HG02642 (cell line): ENCODE measurements at regions not wholly inside any gene's neighbourhood (a gene's known extent, or its start where the extent isn't known, plus 50 kb on each side); places are given as distances from the start of the nearest gene placed in this dataset.
"Not testable (repeated sequence)": the region's sequence is repeated elsewhere in the genome, so short reads cannot be mapped to it uniquely, and the experiment has no call there.

Source experiments
- ATAC-seq: cut with Tn5 transposase; IDR thresholded peaks from one replicate; pipeline ENCODE4 v1.9.1; 2021; ENCODE audit warnings: mild to moderate bottlenecking; ENCODE audit not compliant: unreplicated experiment, poor library complexity

DNA sequence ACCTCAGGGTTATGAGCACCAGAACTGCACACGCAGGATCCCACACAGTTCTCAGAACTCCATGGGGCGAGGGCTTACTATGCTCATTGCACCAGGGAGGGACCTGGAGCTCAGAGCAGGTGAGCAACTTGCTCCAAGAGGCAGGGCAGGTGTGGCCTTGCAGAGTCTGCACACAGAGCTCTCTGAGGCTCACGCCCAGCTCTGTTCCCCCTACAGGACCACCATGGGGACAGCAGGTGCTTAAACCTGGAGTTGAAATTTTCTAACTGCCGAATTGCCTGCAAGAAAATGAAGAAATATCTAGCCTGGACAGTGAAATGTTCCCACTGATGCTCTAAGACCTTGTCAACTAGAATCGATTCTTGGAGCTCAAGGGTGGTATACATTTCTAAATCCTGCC lies 49.9 kb upstream of the MSMB start:
- ATAC-seq = not testable (repeated sequence)

DNA sequence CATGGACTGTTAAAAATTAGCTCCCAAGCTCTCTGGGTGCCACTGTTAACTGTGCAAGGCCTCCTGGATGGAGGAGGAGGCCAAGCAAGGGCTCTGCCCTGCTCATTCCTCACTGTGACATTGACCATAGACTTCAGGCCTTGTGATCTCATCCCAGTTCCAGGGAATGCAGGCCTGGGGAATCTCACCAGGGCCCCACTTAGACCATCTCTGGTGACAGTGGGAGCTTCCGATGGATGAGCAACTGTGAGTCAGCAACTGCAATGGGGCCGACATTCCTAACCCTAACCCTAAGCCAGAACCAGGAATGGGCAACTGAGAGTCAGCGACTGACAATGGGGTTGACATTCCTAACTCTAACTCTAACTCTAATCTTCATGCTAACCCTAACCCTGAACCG lies 50.4 kb upstream of the MSMB start:
- no peak for ATAC-seq

DNA sequence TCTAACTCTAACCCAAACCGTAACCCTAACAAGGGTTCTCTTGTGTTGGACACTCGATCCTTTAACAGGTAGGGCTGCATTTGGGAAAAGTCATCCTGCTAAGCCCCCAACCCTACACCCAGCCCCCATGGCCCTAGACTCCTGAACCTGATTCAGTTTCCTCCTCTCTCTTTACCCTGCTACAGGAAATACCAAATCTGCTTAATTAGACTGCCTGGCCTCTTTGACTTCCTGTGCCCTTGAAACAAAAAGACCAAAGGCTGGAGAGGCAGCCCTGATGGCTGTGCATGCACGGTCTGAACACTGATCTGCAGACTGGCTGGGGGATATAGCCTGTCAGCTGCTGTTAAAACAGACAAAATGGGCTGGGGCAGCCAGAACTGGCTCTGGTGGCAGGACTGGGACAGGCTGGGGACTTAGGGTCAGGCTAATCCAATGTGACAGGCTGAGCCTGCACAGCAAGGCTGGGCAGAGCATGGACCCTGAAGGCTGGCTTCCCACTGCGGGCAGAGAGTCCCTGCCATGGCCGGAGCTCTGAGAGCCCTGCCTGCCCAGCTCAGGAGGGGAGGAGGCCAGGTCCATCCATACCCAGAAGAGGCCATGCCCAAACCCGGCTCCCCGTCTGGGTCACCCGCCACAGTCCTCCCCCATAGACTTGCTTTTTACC lies 51.0 kb upstream of the MSMB start:
- no peak for ATAC-seq

DNA sequence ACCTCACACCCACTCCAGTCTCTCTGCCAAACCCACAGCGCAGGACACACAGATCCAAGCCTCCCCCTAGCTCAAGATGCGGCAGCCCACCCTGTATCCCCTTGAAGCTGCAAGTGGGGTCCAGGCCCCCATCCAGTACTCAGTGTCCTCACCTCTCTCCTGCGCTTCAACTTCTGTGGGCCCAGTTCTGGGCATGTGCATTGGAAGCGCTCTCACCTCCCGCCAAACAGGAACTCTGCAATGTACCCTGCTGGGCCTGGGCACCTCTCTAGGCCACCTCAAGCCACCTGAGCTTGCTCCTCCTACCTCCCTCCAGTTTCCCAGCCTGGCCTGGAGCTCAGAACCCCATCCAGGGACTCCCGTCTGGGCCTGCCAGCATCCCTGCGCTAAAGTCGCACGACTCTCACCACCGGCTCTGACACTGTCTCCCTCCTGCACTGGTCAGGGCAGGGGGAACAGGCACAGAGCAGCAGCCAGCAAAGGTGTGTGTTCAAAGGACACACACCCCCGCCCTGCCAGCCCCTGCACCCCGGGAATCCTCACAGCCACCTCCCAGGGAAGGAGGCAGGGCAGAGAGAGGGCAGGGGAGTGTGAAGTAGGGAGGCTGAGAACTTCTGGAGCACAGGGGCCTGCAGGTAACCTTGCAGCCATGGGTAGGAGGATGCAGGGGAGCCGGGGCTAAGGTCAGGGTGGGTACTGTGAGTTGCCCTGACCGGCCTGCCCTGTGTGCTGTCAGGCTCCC lies 51.7 kb upstream of the MSMB start:
- ATAC-seq = no peak

DNA sequence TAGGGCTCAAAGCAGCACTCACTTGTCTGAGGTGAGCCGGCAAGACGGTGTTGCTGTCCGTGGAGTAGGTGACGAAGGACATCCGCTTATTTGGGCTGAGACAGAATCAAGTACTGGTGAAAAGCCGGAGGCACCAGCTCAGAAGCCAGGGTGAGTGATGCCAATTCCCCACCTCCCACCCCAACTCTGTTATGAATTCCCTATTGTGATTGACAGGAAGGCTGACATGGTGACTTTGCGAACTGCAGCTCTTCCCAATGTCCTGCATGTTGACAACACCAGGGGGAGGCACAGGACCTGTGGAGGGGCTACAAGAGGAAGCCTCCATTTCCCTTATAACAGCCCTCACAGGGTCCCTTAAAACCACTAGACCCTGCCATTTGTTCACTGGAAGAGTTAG lies 52.3 kb upstream of the MSMB start:
- no peak for ATAC-seq

DNA sequence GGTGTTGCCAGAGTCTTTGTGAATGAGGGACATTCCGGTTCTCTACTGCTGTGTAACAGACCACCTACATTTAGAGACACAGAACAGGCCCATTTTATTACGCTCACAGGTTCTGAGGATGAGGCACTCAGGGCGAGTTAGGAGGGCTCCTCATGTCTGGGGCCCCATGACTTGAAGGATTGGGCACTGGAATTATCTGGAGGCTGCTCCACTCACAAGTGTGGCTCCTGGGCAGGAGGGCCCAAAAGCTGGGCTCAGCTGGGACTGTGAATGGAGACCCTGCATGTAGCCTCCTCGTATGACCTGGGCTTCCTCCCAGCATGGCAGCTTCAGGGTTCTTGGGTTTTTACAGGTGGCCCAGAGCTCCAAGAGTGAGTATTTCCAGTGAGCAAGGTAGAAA lies 52.9 kb upstream of the MSMB start:
- not testable (repeated sequence) for ATAC-seq

DNA sequence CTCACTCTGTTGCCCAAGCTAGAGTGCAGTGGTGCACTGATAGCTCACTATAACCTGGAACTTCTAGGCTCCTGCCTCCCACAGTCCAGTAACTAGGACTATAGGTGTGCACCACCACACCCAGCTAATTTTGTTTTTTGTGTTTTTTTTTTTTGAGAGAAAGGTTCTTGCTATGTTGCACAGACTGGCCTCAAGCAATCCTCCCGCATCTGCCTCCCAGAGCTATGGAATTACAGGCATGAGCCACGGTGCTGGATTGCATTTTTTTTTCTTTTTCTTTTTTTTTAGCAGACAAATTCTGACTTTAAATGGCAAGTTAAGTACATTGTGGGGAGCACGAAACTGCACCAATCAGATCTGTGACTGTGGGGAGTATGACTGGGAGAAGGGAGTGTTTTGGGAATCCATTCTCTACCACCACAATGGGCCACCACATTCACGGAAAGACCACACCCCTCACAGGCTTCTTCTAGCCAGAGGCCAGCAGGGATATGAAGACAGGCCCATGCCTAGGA lies 58.1 kb upstream of the MSMB start:
- no peak for ATAC-seq

DNA sequence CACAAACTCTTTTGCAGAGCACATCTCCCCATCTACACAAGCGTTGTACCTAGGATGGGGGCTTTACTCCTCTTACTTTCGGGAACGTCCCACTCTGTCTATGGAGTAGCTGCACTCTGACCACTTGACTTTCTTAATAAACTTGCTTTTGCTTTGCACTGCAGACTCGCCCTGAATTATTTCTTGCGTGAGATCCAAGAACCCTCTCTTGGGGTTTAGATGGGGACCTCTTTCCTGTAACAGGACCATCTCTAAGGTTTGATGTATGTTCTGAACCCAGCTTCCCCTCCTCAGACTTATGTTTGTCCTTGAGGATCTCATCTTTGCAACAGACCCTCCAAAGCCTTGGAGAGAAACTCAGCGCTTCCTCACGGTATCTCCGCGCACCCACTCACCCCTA lies 59.3 kb upstream of the MSMB start:
- ATAC-seq = not testable (repeated sequence)

DNA sequence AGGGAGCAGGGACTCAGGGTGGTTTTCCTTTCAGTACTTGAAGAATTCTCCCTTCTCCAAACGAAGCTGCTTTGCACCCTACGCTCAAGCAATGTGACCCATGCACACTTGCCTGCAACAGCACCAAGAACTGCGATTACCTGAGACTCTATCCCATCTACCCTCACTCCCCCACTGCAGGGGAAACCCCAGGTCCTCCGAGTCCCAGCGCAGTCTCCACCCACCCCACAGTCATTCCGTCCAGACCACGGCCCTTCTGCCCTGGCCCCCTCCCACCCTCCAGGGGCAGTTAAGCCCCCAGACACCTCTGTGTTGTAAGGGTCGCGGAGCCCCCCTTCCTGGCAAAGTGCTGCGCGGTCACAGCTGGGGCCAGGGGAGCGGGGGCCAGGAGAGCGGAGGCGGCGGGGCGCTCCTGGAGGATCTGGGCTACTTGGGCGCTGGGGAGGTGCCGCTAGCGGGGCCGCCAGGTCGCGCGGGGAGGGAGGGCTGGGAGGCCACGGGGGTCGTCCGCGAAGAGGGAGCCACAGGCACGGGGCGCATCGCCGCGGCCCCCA lies 59.9 kb upstream of the MSMB start:
- peak; percentile 29 for ATAC-seq

DNA sequence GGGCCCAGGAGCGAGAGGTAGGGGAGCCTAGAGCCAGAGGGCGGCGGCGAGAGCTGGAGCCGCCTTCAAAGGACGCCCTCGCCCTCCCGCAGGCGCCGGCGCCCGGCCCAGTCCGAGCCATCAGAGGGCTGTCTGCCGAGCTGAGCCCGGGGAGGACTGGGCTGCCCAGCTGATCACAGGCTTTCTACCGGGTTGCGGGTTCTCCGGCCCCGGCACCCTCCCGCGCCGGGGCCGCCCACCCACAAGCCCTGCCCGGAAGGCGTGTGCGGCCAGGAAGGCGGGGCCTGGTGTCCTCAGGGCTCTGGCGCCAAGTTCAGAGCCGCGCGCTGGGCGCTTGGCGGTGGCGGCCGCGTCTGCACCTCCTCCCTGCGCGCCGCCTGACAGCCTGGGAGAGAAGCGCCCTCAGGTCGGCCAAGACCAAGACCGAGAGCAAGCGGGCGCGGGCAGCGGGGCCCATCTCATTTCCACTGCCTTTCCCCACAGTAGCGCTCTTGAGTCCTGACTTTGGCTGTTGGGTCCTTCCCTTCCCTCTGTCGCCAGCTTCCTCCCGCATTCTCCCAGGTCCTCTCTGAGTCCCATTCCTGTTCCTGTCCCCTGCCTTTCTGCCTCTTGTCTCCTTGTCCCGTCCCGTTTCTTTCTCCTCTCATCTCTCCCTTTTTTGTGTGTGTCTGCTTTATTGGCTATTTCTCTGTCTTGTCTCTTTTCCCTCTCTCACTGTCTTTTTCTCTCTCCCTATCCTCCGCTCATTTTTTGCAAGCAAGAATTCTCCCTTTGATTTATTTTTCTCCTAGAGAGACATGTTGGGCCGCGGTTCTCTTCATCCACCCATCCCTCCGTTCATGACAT lies 60.6 kb upstream of the MSMB start:
- ATAC-seq = peak; percentile 91

DNA sequence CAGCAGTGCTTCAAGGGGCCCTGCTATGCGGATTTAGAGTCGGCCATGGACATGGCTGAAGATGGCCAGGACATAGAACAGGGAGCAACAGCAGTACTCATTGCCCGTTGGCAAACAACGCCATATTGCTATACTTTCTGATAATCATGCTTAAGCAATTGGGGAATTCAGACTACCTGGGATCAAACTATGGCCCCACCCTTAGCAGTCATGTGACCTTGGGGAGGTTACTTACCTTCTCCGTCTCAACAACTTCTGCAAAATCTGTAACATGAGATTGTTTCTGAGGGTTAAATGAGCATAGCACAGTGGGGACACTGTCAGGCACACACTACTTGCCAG lies 62.1 kb upstream of the MSMB start:
- ATAC-seq = not testable (repeated sequence)

DNA sequence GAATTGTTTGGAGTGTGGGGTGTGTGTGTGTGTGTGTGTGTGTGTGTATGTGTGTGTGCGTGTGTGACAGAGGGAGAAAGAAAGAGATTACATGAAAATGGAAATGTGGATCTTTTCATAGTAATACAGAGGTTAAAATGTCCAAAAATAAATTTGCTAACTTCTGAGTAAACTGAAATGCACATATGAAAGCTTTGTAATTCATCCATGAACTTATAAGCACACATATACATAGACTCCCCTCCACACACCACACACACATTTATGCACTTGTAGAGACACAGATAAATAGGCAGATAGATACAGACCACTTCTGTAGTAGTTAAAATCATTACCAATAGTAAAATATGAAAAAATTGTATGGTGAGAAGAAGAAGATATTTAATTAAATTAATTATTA lies 108.2 kb upstream of the MSMB start:
- not testable (repeated sequence) for ATAC-seq

DNA sequence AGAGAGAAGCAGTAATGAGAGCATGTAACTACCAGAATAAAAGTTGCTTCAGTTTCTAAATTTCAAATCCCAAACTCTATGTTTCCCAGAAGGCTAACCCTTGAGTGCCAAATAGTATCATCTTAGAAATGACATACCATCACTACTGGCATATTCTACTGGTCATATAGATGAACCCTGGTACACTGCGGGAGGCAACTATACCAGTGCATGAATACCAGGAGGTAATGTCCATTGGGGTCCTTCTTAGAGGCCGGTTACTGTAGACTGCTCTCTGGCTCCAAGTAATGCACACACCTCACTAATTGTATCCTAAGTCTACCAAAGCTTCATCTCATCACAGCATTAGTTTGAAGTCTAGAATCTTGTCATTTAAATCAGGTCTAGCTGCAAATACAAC lies 108.6 kb upstream of the MSMB start:
- not testable (repeated sequence) for ATAC-seq

DNA sequence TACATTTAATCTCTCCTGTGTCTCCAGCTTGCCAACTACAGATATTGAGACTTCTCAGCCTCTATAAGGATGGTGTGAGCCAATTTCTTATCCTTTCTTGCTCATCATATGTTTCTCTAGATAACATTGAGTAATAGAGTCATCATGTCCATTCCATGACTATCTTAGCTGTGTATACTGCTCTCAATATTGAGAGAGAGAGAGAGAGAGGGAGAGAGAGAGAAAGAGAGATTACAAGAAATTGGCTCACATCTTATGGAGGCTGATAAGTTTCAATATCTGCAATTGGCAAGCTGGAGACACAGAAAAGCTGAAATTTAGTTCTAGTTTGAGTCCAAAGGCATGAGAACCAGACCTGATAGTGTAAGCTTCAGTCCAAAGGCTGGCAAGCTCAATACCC lies 110.8 kb upstream of the MSMB start:
- not testable (repeated sequence) for ATAC-seq

DNA sequence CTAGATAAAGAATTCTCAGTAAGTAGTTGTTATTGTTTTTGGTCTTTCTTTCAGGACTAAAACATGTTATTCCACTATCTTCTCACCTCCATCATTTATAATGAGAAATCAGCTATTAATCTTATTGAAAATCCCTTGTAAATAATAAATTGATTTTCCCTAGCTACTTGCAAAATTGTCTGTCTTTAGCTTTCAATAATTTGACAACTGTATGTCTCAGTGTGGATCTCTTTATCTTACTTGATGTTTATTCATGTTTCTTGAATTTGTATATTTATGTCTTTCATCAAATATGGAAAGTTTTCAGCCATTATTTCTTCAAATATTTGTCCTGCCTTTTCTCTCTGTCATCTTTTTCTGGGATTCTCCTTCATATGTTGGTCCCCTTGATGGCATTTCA lies 117.1 kb upstream of the ANTXRL start:
- no peak for ATAC-seq

DNA sequence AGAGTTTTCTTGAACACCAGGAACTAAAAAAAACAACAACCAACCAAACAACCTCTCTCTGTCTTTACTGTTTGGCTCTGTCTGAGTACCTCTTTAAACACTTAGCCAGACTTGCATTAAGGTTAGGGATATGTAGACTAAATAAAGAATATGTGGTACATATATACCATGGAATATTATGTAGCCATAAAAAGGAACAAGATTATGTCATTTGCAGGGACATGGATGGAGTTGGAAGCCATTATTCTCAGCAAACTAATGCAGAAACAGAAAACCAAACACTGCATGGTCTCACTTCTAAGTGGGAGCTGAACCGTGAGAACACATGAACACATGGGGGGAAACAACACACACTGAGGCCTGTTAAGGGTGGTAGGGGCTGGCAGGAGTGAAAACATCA lies 116.0 kb upstream of the ANTXRL start:
- no peak for ATAC-seq

DNA sequence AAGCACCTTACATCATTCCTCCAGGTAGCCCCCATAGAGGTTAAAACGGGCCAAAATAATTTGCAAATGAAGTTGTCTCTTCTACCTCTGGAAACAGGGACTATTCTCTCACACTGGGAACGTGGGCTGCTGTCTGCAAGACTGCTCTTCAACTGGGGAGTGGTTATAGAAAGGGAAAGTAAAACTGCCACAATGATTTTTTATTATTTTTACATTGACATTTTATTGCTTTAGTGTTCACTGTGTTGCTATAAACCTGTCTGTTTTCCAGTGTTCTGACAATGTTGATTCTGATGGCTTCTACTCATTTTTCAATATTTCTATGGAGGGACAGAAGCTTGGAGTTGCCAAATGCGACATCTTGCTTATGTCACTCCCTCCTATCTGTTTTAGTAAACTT lies 115.1 kb upstream of the ANTXRL start:
- no peak for ATAC-seq

DNA sequence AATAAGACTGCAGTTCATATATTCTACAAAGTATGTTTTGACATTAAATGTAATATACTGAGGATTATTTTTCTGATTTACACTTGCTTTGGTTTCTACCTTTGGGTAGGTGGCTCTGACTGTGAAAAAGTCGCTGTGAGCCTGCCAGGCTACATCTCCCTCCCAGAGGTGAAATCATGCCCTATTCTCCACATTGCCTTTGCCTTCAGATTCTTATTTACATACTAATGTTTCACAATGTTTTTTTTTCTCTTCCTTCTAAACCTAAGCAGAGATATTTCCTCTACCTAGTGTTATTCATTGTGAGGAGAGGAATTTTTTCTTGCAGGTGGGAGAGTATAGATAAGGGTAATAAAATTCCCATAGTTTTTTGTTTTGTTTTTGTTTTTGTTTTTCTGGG lies 111.5 kb upstream of the ANTXRL start:
- no peak for ATAC-seq

DNA sequence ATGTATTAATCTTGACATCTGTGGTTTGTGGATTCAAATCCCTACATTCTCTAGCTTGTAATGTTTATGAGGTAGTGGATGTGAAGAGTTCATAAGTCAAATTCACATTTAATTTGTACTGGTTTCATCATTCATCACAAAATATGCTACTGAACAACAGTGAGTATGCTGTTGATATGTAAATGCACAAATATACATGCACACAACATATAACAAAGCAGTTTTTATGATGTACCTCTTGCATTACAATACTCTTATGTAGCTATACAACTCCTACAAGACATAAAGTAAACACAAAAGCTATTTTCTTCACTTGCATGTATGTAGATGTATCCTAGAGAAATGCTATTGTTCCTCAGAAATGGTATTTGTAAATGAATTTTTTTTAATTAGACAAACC lies 111.0 kb upstream of the ANTXRL start:
- no peak for ATAC-seq

DNA sequence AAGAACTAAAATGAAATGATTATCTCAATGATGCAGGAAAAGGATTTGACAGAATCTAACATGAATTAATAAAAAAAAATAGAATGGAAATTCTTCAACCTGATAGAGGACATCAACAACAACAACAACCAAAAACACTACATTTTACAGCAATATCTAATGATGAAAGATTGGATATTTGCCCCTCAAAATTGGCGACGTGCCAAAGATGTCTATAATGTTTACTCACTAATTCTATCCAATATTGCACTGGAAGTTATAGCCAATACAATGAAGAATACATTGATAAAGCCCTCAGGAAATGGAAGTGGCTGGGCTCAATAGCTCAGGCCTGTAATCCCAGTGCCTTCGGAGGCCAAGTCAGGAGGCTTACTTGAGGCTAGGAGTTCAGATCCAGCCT lies 99.4 kb upstream of the ANTXRL start:
- ATAC-seq = not testable (repeated sequence)

DNA sequence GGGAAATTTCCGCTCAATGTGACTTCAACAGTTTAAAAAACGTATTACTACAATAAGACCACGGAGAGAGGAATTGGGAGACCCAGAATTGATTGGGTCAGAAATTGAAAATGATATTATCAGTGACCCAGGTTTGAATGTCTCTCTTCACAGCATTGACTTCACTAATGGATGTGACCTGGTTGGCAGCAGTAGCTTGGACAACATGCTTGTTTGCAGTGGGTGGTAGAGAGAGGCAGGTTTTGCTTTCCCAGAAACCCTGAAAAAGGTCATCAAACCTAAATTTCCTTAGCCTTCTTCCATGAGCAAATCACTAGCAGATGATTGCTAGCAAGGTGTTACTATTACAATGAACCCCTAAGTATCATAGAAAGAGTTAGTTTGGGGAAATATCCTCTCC lies 89.7 kb upstream of the ANTXRL start:
- no peak for ATAC-seq
